ACHN (cell line): ENCODE measurements at regions not wholly inside any gene's neighbourhood (a gene's known extent, or its start where the extent isn't known, plus 50 kb on each side); places are given as distances from the start of the nearest gene placed in this dataset.

ENCODE experiments used
- DNase-seq: peaks from one replicate; pipeline ENCODE4 v3.0.0-alpha.2; 2015
- in situ Hi-C: cut with HindIII; loops from 2 replicates; pipeline ENCODE4 v1.10.0; 2017; ENCODE audit warnings: low sequenced_read_pairs, low pct_ligation_motif_present, low pct_unique_long_range_greater_than_20kb

DNA sequence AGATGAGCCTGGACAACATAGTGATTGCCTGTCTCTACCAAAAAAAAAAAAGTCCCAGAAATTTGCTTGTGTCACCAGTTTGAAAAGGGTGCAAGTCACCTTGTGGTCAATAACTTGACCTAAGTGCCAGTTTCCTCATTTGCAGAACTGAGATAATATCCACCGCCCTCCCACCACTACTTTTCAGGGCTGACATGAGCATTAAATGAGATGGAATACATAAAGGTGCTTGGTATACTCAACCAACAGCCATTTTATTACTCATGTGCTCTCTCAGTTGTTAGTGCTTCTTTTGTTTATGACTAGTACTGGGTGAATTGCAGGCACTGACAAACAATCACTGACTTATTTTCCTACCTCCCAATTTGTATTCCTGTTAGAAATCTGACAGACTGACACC is 340.5 kb upstream of the SATB1 start:
- no peak for DNase-seq
- in situ Hi-C loops: no loop called here

DNA sequence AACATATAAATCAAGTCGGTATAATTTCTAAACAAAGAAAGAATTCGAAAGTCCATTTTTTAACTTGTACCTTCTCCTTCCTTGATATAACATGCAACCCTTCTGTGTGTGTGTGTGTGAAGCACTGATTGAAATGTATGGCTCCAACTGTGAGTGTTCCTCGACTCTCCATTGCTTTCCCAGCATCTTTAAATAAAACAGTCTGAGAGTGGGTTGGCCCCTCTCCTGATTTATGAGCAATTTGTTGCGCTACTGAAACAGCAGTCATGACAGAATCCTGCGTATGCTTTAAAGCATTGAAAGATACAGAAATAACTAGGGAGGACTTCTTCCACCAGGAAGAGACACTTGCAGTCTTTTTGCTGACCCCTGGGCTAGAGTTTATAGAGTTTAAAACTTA is 340.0 kb upstream of the SATB1 start:
- in situ Hi-C loops: no loop called here
- DNase-seq: no peak

DNA sequence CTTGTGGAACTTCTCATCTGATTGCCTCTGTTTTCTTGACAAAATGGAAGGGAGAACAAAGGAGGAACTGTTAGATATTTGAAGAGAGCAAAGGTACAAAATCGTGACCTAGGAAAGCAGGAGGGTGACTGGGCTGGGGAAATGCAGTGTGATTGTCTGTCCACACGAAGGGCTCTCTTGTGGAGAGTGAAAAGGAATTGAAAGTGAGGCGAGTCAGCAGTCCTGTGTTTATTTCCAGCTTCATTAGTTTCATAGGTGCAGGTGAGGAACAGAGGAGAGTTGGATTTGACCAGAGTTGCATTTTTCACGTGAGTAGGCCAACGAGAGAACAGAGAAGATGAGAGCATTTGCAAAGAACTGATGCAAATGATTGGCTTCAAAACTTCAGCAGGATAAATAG is 336.4 kb upstream of the SATB1 start:
- DNase-seq: no peak
- in situ Hi-C loops: no loop called here

DNA sequence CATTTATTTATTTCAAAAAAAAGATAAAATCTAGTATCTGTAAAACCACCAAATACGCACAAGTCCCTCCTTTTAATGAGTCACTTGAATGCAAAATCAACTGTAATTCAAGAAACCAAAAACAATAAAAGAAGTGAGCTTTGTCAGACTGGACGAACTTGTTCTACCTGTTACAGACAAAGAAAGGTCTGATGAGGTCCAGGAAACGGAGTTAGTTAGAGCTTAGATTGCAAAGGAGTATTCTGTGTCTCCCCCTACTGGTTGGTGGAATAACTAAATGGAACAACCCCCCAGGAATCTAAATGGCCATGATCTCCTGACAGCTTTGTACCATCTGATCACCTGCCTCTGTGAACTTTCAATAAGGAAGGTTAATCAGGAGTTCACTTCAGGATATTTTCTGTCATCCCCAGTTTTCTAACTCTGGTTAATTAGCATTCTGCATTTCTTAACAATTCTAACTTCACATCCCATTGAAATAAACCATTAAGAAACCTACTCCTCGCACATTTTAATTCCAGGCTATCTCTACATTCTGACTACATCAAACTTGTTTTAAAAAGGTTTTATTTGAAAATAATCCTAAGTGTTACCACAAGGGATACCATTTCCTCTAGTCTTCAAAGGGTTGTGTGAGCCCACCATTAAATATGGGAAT is 333.0 kb upstream of the SATB1 start:
- peak; percentile 54 for DNase-seq
- in situ Hi-C loops: no loop called here

DNA sequence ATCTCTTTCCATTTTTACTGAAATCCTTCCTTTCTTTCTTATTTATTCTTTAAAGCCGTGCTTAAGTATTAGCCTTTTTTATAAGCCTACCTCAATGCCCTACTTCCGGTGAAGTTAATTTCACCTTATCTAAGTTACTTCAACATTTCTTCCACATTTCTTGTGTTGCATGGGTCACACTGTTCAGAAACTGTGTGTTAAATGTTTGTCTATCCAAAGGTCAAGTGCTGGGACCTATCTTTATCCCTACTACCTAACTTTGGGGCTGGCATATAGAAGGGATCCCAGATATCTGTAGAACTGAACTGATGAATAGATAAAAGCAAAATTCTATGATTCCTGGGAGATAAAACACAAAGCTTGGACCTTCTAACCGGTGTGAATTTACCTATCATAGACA is 332.3 kb upstream of the SATB1 start:
- DNase-seq: no peak
- in situ Hi-C loops: no loop called here

DNA sequence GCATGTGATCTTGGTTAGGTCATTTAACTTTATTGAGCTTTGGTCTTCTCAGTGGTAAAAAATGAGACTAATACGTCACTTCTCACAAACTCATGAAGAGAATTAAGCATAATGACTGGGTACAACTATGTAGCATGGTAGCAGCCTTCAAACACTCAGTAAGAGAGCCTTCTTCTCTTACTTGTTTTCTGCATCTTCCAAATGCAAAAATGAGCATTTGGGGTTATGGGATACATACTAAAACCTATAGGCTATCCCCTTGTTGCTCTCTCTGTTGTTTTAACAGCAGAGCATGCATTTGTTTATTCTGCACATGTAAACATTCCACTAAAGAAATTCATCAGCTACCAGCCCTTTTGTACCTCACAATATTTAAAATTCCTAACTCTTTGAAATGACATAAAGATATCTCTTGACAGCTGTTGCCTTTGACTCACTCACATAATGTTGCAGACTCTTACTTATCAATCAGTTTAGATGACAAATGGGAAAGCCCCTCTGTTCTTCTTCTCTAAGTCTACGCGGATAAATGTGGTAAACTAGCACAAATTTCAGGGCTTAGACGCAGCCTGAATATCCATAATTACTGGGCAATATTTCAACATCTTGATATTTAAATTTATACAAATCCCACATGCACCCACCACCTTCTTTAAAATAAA is 327.3 kb upstream of the SATB1 start:
- in situ Hi-C loops: no loop called here
- no peak for DNase-seq

DNA sequence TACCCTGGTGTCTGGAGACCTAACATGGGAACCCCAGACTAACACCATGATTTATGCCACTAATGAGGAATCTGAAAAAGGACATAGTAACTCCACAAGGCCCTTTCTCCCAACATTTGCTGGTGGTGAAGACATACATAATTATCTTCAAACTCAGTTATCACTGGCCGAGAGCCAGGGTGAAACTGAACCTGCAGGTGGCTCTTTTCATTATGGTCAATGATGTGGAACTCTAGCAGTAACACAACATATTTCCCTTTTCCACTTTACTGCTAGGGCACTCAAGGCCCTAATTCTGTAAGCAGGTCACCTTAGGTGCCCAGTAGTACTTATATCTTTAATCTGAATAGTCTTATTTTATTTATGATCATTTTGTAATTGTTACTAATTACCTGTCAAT is 326.4 kb upstream of the SATB1 start:
- in situ Hi-C loops: no loop called here
- no peak for DNase-seq

DNA sequence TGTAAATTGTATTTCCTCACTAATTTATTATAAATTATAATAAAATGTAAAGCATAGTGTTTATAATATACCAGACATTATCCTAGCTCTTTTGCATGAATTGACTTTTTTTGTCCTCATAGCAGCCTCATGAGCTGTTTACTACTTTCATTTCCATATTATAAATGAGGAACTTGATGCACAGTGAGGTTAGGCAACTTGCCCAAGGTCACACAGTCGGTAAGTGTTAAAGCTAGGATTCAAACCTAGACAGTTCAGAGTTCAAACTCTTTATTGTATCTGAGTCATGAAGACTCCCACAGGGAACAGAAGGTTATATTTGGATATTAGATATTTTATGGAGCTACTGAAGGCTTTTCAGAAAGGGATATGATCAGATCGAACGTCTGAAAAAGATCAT is 322.2 kb upstream of the SATB1 start:
- DNase-seq: no peak
- in situ Hi-C loops: no loop called here

DNA sequence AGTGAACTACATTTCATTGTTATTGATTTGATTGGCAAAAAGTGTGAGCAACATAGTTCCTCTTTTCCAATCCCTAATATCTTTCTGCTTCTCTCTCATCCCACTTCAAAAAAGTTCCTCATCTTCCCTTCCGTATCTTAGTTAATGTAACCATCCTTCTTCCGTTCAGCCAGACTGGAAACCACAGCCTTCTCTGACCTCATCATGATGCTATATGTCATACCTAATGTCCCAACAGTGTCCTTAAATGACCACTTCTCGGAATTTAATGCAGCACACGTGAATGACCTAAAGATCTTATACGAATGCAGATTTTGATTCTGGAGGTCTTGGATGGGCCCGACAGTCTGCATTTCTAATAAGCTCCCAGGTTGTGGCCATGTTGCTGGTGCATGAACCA is 320.3 kb upstream of the SATB1 start:
- in situ Hi-C loops: no loop called here
- DNase-seq: no peak

DNA sequence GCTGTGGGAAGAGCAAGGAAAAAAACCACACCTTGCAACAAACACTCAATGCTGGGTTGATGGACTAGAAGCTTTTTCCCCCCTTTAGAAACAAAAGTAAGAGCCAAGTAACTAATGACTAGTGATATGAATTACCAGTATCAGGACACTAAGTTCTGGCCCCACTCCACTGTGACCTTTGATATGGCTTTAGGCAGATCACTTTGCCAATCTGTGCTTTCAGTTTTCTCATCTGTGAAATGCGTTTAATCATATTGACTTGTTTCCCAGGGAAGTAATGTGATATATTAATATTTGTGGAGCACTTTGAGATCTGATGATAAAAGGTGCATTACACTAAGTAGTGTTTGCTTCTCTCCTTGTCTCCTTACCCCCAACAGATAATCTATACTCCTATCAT is 319.3 kb upstream of the SATB1 start:
- in situ Hi-C loops: no loop called here
- no peak for DNase-seq

DNA sequence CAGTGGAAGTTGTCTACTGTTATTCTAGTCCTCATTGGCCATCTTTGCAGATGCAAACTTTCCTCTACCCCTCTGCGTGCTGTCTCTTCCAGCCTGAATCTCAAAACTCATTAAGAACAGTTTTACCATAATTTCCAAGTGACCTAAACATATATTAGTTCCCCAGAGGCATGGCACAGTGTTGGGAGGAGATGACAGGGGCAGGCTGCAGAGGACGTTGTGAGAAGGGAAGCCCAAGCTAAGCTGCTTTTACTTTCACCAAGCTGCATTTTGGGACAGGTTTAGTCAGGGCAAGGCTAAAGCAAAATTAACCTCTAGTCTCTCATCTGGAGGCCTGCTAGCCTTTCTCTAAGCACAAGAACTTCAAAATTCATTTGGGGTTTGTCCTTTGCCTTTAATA is 318.6 kb upstream of the SATB1 start:
- in situ Hi-C loops: no loop called here
- no peak for DNase-seq

DNA sequence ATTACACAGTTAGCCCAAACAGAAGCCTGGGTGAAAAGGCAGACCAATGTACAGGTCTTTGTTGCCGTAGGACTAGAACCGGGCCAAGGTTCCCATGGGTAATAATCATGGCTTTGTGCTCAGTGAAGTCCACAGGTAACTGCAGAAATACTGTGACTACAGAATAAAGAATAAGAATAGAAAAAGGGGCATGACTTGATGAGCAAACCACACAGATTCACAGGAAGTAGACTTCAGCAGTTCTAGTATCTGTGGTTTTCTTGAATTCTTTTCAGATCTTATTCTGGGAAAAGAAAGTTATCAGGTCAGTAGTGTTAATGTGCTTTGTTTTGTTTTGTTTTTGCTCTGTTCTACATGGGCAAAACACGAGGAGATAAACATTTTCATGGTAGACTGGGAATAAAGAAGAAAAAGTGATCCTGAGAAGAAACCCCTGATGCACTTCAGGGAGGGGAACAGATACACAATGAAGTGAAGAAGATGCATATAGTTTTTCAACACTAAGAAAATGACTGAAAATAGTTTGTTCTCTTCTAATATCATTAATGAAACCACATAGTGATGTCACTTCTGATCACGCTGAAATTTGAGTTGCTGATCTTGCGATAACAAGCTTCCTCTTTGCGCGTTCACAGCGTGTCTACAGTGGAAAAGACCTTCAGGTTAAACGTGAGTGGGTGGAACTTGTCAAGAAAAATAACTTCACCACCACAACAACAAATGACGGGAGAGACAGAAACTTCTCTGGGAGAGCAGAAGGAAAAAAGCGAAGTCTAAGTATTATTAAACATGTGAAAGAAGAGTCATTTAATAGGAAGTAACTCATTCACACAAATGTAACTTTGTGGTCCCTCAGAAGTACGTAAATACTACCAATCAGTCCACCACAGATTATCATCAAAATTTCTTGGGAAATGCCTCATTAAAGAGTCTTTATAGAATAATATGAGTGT is 315.8 kb upstream of the SATB1 start:
- in situ Hi-C loops: no loop called here
- no peak for DNase-seq

DNA sequence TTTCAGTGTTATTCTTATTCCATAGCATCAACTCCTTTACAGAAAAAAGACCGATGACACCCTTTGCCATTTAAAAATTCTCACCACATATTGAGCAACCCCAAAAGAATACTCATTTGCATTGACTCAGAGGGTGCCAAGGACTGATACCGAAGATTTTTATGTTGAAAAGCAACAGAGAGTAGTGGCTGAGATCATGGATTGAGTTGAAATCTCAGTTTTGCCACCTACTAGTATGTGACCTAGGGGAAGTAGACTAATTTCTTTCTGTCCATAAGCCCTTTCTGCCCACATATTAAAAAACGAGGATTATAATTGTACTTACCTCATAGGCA is 313.9 kb upstream of the SATB1 start:
- DNase-seq: no peak
- in situ Hi-C loops: no loop called here

DNA sequence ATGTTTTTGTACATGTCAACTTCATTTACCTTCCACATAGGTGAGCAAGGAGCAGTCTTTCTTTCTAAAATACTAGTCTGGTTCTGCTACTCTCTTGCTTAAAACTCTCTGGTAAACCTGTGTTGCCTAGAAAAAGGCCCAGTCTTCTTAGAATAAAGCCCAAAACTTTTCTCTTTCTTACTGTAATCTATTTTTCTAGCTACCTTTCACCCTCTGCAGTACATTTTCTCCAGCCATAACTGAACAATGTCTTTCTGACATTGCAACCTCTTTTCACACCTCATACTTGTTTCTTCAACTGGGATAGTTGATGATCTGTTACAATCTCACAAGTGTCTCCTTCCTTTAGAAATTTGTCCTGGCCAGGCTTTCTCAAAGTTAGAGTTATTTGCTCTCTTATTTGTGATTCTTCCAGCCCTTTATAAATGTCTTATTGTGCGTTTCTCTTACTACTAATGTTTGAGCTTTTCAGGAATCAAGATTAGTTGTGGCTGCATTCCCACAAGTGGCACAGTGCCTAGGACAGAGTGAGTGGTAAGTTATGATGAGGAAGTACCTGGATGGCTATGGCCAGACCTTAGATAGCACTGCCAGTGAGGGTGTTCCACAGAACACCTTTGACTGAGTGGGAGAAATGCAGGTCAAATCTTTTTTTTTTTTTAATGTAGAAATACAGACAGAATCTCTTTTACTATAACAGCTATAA is 313.4 kb upstream of the SATB1 start:
- in situ Hi-C loops: no loop called here
- no peak for DNase-seq

DNA sequence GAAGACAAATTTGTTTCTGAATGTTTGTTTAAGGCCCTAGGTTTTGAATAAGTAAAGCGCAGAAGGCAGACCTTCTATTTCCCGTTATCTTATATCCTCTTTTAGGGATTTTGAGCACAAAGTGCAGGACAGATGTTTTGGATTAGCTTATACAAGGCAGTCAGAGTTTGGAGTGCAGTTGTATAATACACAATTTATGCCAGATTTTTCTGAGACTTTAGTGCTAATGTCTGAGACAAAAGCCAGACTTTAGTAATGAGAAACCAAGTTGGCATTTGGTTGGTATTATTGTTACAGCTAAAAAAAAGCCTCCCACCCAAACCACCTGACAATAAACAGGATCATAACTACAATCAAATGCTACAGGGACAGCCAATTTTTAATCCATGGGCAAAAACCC is 309.9 kb upstream of the SATB1 start:
- in situ Hi-C loops: no loop called here
- DNase-seq: no peak

DNA sequence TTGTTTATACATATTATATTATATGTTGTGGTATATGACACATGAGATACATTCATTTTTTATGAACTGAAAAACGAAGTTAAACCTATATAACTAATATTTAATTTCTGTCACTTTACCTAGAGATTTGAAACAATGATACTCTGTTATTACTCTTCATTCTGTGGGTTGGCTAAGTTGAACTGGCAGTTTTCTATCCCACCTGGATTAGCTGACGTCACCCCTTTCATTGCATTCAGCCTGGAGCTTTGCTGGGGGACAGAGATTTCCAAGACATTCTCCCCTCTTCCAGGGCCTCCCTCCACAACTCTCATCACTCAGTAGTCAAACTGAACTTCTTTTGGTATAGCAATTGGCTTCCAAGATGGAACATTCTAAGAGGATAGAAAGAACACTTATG is 309.2 kb upstream of the SATB1 start:
- in situ Hi-C loops: no loop called here
- no peak for DNase-seq

DNA sequence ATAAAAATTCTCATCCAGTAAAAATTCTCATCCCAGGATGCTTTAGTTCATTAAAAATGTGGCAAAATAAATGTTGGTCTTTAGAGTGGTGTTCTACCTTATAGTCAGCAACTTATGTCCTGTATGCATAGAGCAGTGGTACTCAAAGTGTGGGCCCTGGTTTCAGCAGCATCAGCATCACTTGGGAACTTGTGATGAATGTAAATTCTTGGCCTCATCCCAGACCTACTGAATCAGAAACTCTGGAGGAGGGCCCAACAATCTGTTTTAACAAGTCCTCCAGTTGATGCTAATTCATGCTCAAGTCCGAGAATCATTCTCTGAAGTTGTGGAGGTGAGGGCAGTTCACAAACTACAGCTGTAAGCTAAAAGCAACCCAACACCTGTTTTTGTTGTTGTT is 307.3 kb upstream of the SATB1 start:
- no peak for DNase-seq
- in situ Hi-C loops: no loop called here

DNA sequence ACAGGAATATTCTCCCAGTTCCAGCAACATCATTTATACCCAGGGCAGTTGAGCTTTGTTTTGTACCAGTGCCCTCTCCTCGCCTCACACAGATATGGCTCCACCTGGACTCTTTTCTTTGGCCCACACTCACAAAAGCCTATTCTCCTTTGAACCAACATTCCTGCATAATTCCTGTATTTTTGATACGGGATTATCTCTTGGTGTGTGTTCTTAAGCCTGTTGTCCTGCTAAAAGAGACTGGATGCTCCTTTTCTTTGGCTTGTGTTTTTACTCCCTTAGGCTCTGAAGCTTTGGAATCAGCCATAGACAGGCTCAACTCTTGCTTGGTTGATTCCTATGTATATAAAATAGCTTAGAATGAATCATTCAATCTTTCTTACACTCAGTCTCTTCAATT is 305.4 kb upstream of the SATB1 start:
- in situ Hi-C loops: no loop called here
- no peak for DNase-seq

DNA sequence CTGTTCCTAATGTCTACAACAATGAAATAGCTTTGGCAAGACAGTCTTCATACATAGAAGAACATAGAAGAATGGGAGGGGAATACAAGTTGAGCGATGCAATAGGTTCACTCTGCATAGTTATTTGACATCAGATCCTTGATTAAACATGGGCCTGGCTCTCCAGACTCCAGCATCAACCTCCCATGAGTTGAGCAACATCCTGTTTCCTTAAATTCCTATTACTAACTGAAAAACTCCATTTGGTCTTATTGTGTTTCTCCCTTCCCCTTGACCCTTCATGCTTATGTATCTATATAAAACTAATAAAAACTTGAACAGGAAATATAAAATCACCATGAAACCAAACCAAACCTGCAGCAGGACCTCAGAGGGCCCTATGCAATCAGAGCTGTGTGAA is 304.5 kb upstream of the SATB1 start:
- in situ Hi-C loops: no loop called here
- no peak for DNase-seq
